H9 (cell line): ENCODE measurements at regions not wholly inside any gene's neighbourhood (a gene's known extent, or its start where the extent isn't known, plus 50 kb on each side); places are given as distances from the start of the nearest gene placed in this dataset.

Experiments
- DNase-seq: peaks from one replicate; pipeline ENCODE4 v3.0.0-alpha.2; 2017
- H2AFZ ChIP-seq: one replicate; pipeline ENCODE4 v1.6.1; 2013; ENCODE audit warnings: mild to moderate bottlenecking, low read length, control low read depth, moderate library complexity
- H2AK5ac ChIP-seq: 2 replicates; pipeline ENCODE4 v1.6.1; 2013; ENCODE audit warnings: low read length, control low read depth, mixed read lengths; ENCODE audit not compliant: insufficient read length
- H2BK120ac ChIP-seq: one replicate; pipeline ENCODE4 v1.6.1; 2013; ENCODE audit warnings: low read depth, mild to moderate bottlenecking, low read length, control low read depth, inconsistent platforms; ENCODE audit not compliant: poor library complexity, severe bottlenecking
- H2BK12ac ChIP-seq: 2 replicates; pipeline ENCODE4 v1.6.1; 2013; ENCODE audit warnings: low read length, control low read depth, mixed read lengths, low read depth; ENCODE audit not compliant: insufficient read length
- H2BK15ac ChIP-seq: 2 replicates; pipeline ENCODE4 v1.6.1; 2013; ENCODE audit warnings: low read depth, low read length, control low read depth
- H2BK20ac ChIP-seq: one replicate; pipeline ENCODE4 v1.6.1; 2013; ENCODE audit warnings: low read depth, mild to moderate bottlenecking, low read length, control low read depth, inconsistent platforms; ENCODE audit not compliant: poor library complexity, severe bottlenecking
- H2BK5ac ChIP-seq: 2 replicates; pipeline ENCODE4 v1.6.1; 2013; ENCODE audit warnings: low read length, control low read depth, mixed read lengths; ENCODE audit not compliant: insufficient read length
- H3K14ac ChIP-seq: 2 replicates; pipeline ENCODE4 v1.6.1; 2013; ENCODE audit warnings: low read length, control low read depth; ENCODE audit not compliant: insufficient read depth
- H3K18ac ChIP-seq: 2 replicates; pipeline ENCODE4 v1.6.1; 2013; ENCODE audit warnings: low read depth, mild to moderate bottlenecking, mixed read lengths, low read length, control low read depth; ENCODE audit not compliant: insufficient read length
- H3K23ac ChIP-seq: 2 replicates; pipeline ENCODE4 v1.6.1; 2013; ENCODE audit warnings: low read length, control low read depth, mixed read lengths, low read depth; ENCODE audit not compliant: insufficient read length
- H3K23me2 ChIP-seq: 2 replicates; pipeline ENCODE4 v1.6.1; 2013; ENCODE audit warnings: low read depth, mild to moderate bottlenecking, mixed read lengths, low read length, control low read depth; ENCODE audit not compliant: insufficient read length, poor library complexity, severe bottlenecking
- H3K27ac ChIP-seq: 2 replicates; pipeline ENCODE4 v1.5.1; 2013; ENCODE audit warnings: low read length, control low read depth, mixed read lengths, low read depth; ENCODE audit not compliant: insufficient read length
- H3K27me3 ChIP-seq: 2 replicates; pipeline ENCODE4 v1.6.1; 2013; ENCODE audit warnings: low read length, control low read depth, inconsistent platforms; ENCODE audit not compliant: insufficient read depth
- H3K4ac ChIP-seq: 2 replicates; pipeline ENCODE4 v1.6.1; 2013; ENCODE audit warnings: low read depth, mild to moderate bottlenecking, control low read depth, inconsistent platforms, low read length, moderate library complexity
- H3K4me1 ChIP-seq: 2 replicates; pipeline ENCODE4 v1.6.1; 2013; ENCODE audit warnings: low read length, control low read depth, inconsistent platforms; ENCODE audit not compliant: insufficient read depth
- H3K4me2 ChIP-seq: 2 replicates; pipeline ENCODE4 v1.6.1; 2013; ENCODE audit warnings: low read length, control low read depth, mixed read lengths; ENCODE audit not compliant: insufficient read length, insufficient read depth
- H3K56ac ChIP-seq: 2 replicates; pipeline ENCODE4 v1.6.1; 2013; ENCODE audit warnings: low read depth, mild to moderate bottlenecking, mixed read lengths, low read length, control low read depth; ENCODE audit not compliant: insufficient read length
- H3K79me1 ChIP-seq: 2 replicates; pipeline ENCODE4 v1.6.1; 2013; ENCODE audit warnings: low read depth, mild to moderate bottlenecking, moderate library complexity, low read length, control low read depth, inconsistent platforms; ENCODE audit not compliant: insufficient read depth, poor library complexity, severe bottlenecking
- H3K79me2 ChIP-seq: 2 replicates; pipeline ENCODE4 v1.6.1; 2013; ENCODE audit warnings: low read length, control low read depth, inconsistent platforms; ENCODE audit not compliant: insufficient read depth
- H3K9ac ChIP-seq: 2 replicates; pipeline ENCODE4 v1.6.1; 2013; ENCODE audit warnings: low read length, control low read depth, mixed read lengths; ENCODE audit not compliant: insufficient read length; ENCODE audit errors: extremely low read depth
- H3K9me3 ChIP-seq: one replicate; pipeline ENCODE4 v1.6.1; 2013; ENCODE audit warnings: low read depth, low read length, inconsistent platforms; ENCODE audit not compliant: control insufficient read depth
- H3T11ph ChIP-seq: one replicate; pipeline ENCODE4 v1.6.1; 2013; ENCODE audit warnings: mild to moderate bottlenecking, low read length, control low read depth, inconsistent platforms
- H4K20me1 ChIP-seq: one replicate; pipeline ENCODE4 v1.6.1; 2013; ENCODE audit not compliant: control insufficient read depth, insufficient read length, insufficient read depth
- H4K5ac ChIP-seq: 2 replicates; pipeline ENCODE4 v1.6.1; 2013; ENCODE audit warnings: low read depth, mild to moderate bottlenecking, mixed read lengths, low read length, control low read depth; ENCODE audit not compliant: insufficient read length
- H4K8ac ChIP-seq: replicated peaks from 2 replicates; pipeline ENCODE4 v1.6.1; 2013; ENCODE audit warnings: low read length, control low read depth, mixed read lengths, low read depth; ENCODE audit not compliant: insufficient read length
- H4K91ac ChIP-seq: 2 replicates; pipeline ENCODE4 v1.6.1; 2013; ENCODE audit warnings: low read depth, mild to moderate bottlenecking, moderate library complexity, mixed read lengths, low read length, control low read depth; ENCODE audit not compliant: insufficient read length
- H3K27ac Mint-ChIP-seq, 3 experiments: 2 replicates in 2 of 3; 3 replicates in 1 of 3; pipeline ENCODE4 v1.8.0; 2020 to 2021; ENCODE audit warnings: mixed read lengths in 3 of 3, mild to moderate bottlenecking in 1 of 3, moderate library complexity in 1 of 3
- H3K27me3 Mint-ChIP-seq: 2 replicates; pipeline ENCODE4 v1.8.0; 2021; ENCODE audit warnings: low read depth, mild to moderate bottlenecking, moderate library complexity, mixed read lengths
- H3K36me3 Mint-ChIP-seq, 3 experiments: 2 replicates in 2 of 3; 3 replicates in 1 of 3; pipeline ENCODE4 v1.8.0; 2020 to 2021; ENCODE audit warnings: low read depth in 3 of 3, mixed read lengths in 3 of 3; ENCODE audit not compliant: insufficient read depth in 1 of 3
- H3K4me1 Mint-ChIP-seq, 2 experiments: 2 replicates each; pipeline ENCODE4 v1.8.0; 2020; ENCODE audit warnings: mixed read lengths in 2 of 2
- H3K4me3 Mint-ChIP-seq, 2 experiments: 2 replicates in 1 of 2; 3 replicates in 1 of 2; pipeline ENCODE4 v1.8.0; 2020 to 2021; ENCODE audit warnings: mild to moderate bottlenecking in 2 of 2, mixed read lengths in 2 of 2, moderate library complexity in 1 of 2
- H3K9me3 Mint-ChIP-seq, 2 experiments: 2 replicates in 1 of 2; 3 replicates in 1 of 2; pipeline ENCODE4 v1.8.0; 2020; ENCODE audit warnings: mild to moderate bottlenecking in 2 of 2, mixed read lengths in 2 of 2, moderate library complexity in 1 of 2
- CTCF ChIP-seq: fragments of 200-600 bp; sonication (generic); conservative IDR thresholded peaks from 3 replicates; pipeline ENCODE4 v1.8.0; 2021; ENCODE audit warnings: antibody characterized with exemption, mild to moderate bottlenecking
- WGBS: extraction: QIAGEN DNeasy Blood & Tissue Kit; methylation state at CpG from one replicate; pipeline ENCODE4 v1.1.7; 2013; ENCODE audit warnings: missing lambda C conversion rate, low lambda C conversion rate, mixed read lengths; ENCODE audit not compliant: insufficient read length; ENCODE audit errors: extremely low coverage; 5-methylcytosine and 5-hydroxymethylcytosine counted together

- no peak overlapping the region for H3K27ac Mint-ChIP-seq
Observed at GRCh38 chr16:16882766-16883165, 503.8 kb downstream of the NPIPA7 start.

More at GRCh38 chr16:16882766-16883165, 503.8 kb downstream of the NPIPA7 start:
- no peak overlapping the region for H2BK20ac ChIP-seq
- no peak overlapping the region for H2BK5ac ChIP-seq
- no peak overlapping the region for H3K23ac ChIP-seq
- H3K4me2 ChIP-seq: no peak overlapping the region
- no peak overlapping the region for H3K56ac ChIP-seq
- no peak overlapping the region for H4K8ac ChIP-seq
- no peak overlapping the region for H2BK12ac ChIP-seq
- Mint-ChIP-seq H3K4me1 (peaks cover 20 to 25% of the 10 kb centered on the region in 2 experiments), H3K9me3 (no peaks in the 10 kb centered on the region), H3K27me3 (no peaks in the 10 kb centered on the region; the same call in 1 of the 2 replicates), H3K4me3 (no peak overlapping the region), H3K36me3 (no peaks in the 10 kb centered on the region)
- H3K23me2 ChIP-seq: no peaks in the 10 kb centered on the region
- H2AFZ ChIP-seq: no peak overlapping the region
- H3K27ac ChIP-seq: no peak overlapping the region
- no peaks in the 10 kb centered on the region for H3K27me3 ChIP-seq
- no peak overlapping the region for H3K18ac ChIP-seq
- H3K4me1 ChIP-seq: no peaks in the 10 kb centered on the region
- no CpG with 5 or more reads among the region's 3 CpGs for WGBS
- no peak overlapping the region for H3K4ac ChIP-seq
- H2BK15ac ChIP-seq: no peak overlapping the region
- no peak overlapping the region for H3K9ac ChIP-seq
- no peak overlapping the region for H3K14ac ChIP-seq
- no peak for DNase-seq
- H4K5ac ChIP-seq: no peak overlapping the region
- no peak overlapping the region for H4K91ac ChIP-seq
- no peak overlapping the region for H3T11ph ChIP-seq
- H2AK5ac ChIP-seq: no peak overlapping the region
- no peaks in the 10 kb centered on the region for H3K79me1 ChIP-seq
- H4K20me1 ChIP-seq: no peaks in the 10 kb centered on the region
- H3K79me2 ChIP-seq: no peaks in the 10 kb centered on the region
- H2BK120ac ChIP-seq: no peak overlapping the region
- no peak for TF ChIP-seq CTCF
- H3K9me3 ChIP-seq: no peaks in the 10 kb centered on the region
